WTC11 (cell line): ENCODE measurements at regions not wholly inside any gene's neighbourhood (a gene's known extent, or its start where the extent isn't known, plus 50 kb on each side); places are given as distances from the start of the nearest gene placed in this dataset.
"Not testable (repeated sequence)": the region's sequence is repeated elsewhere in the genome, so short reads cannot be mapped to it uniquely, and the experiment has no call there.

Experiments
- ATAC-seq: fragments of 200-7000 bp; cut with Tn5 transposase; 2 replicates; pipeline ENCODE4 v1.10.0; 2021; ENCODE audit warnings: mild to moderate bottlenecking, moderate library complexity
- CTCF ChIA-PET: fragments of 300-600 bp; sonication (Branson Sonifier 250); formaldehyde crosslinking; loops from one replicate; lab custom pipeline; 2021; ENCODE audit warnings: antibody characterized with exemption; lab: Charles Lee
- POLR2A ChIA-PET: fragments of 350-600 bp; sonication (Branson Sonifier 250); formaldehyde crosslinking; loops from one replicate; lab custom pipeline; 2021; ENCODE audit warnings: antibody characterized with exemption; lab: Charles Lee
- DNase-seq: peaks from one replicate; pipeline ENCODE4 v3.0.0; 2021; ENCODE audit warnings: low spot score
- H3K27ac Mint-ChIP-seq: 2 replicates; pipeline ENCODE4 v1.8.0; 2021; ENCODE audit warnings: mixed read lengths
- H3K27me3 Mint-ChIP-seq: 2 replicates; pipeline ENCODE4 v1.8.0; 2021; ENCODE audit warnings: low read depth, mild to moderate bottlenecking, moderate library complexity, mixed read lengths
- H3K36me3 Mint-ChIP-seq: 2 replicates; pipeline ENCODE4 v1.8.0; 2021; ENCODE audit warnings: mixed read lengths
- H3K4me1 Mint-ChIP-seq: 2 replicates; pipeline ENCODE4 v1.8.0; 2022; ENCODE audit warnings: mixed read lengths
- H3K4me3 Mint-ChIP-seq: 2 replicates; pipeline ENCODE4 v1.8.0; 2021; ENCODE audit warnings: mild to moderate bottlenecking, moderate library complexity, mixed read lengths
- H3K9me3 Mint-ChIP-seq: 2 replicates; pipeline ENCODE4 v1.8.0; 2021; ENCODE audit warnings: mixed read lengths
- ATF3 ChIP-seq: sonication (generic); formaldehyde crosslinking; conservative IDR thresholded peaks from 2 replicates; pipeline ENCODE4 v1.8.1; 2022; ENCODE audit warnings: mild to moderate bottlenecking, missing genetic modification reagents
- E2F1 ChIP-seq: sonication (generic); formaldehyde crosslinking; IDR thresholded peaks from 2 replicates; pipeline ENCODE4 v1.8.0; 2022; ENCODE audit warnings: mild to moderate bottlenecking, missing genetic modification reagents
- ESRRA ChIP-seq: sonication (generic); formaldehyde crosslinking; IDR thresholded peaks from 2 replicates; pipeline ENCODE4 v1.8.1; 2022; ENCODE audit warnings: mild to moderate bottlenecking, missing genetic modification reagents, borderline replicate concordance
- FOXK1 ChIP-seq: sonication (generic); formaldehyde crosslinking; IDR thresholded peaks from 2 replicates; pipeline ENCODE4 v1.8.0; 2022; ENCODE audit warnings: mild to moderate bottlenecking, moderate library complexity, missing genetic modification reagents
- FOXP4 ChIP-seq: sonication (generic); formaldehyde crosslinking; IDR thresholded peaks from 2 replicates; pipeline ENCODE4 v1.8.0; 2022; ENCODE audit warnings: mild to moderate bottlenecking, missing genetic modification reagents
- HMGA2 ChIP-seq: fragments of 250-450 bp; sonication (Bioruptor Pico); IDR thresholded peaks from 2 replicates; pipeline ENCODE4 v1.4.0; 2021; ENCODE audit warnings: mild to moderate bottlenecking, moderate library complexity
- KAT7 ChIP-seq: sonication (generic); formaldehyde crosslinking; IDR thresholded peaks from 2 replicates; pipeline ENCODE4 v1.8.1; 2023; ENCODE audit warnings: missing genetic modification reagents, mild to moderate bottlenecking, borderline replicate concordance
- ZNF121 ChIP-seq: sonication (generic); formaldehyde crosslinking; IDR thresholded peaks from 2 replicates; pipeline ENCODE4 v1.8.0; 2023; ENCODE audit warnings: missing genetic modification reagents
- ZNF232 ChIP-seq: sonication (generic); formaldehyde crosslinking; IDR thresholded peaks from 2 replicates; pipeline ENCODE4 v1.8.0; 2022; ENCODE audit warnings: mild to moderate bottlenecking, missing genetic modification reagents
- ZNF532 ChIP-seq: fragments of 250-450 bp; sonication (Bioruptor Pico); IDR thresholded peaks from 2 replicates; pipeline ENCODE4 v1.9.0; 2021; ENCODE audit warnings: mild to moderate bottlenecking, borderline replicate concordance
- ZNF671 ChIP-seq: fragments of 250-450 bp; sonication (Bioruptor Pico); IDR thresholded peaks from 2 replicates; pipeline ENCODE4 v1.8.0; 2021; ENCODE audit warnings: mild to moderate bottlenecking

- CTCF ChIA-PET, H3K9me3 Mint-ChIP-seq, H3K4me1 Mint-ChIP-seq, POLR2A ChIA-PET, DNase-seq, ATAC-seq, H3K27me3 Mint-ChIP-seq, H3K36me3 Mint-ChIP-seq: not testable (repeated sequence)
- Mint-ChIP-seq H3K27ac (peak overlapping the region; percentile 83; the same call in 1 of the 2 replicates), H3K4me3 (0 out of 2 replicates have a peak overlapping the region, but pooled peaks have one; percentile 18)
Observed at GRCh38 chr4:102210806-102211205, 134.5 kb downstream of the SLC39A8 start.

- H3K4me3 Mint-ChIP-seq, H3K27ac Mint-ChIP-seq, H3K4me1 Mint-ChIP-seq, POLR2A ChIA-PET, ATAC-seq, DNase-seq, CTCF ChIA-PET, H3K27me3 Mint-ChIP-seq: not testable (repeated sequence)
- peaks cover 21% of the 10 kb centered on the region for H3K9me3 Mint-ChIP-seq
- peak; percentile 64; the same call in 1 of the 2 replicates for TF ChIP-seq HMGA2
- peaks cover 16% of the 10 kb centered on the region for H3K36me3 Mint-ChIP-seq
Observed at GRCh38 chr4:102204634-102205033, 140.6 kb downstream of the SLC39A8 start.

- POLR2A ChIA-PET: no interaction called here
Observed at GRCh38 chr4:102196221-102196620, 149.1 kb downstream of the SLC39A8 start.

More at GRCh38 chr4:102196221-102196620, 149.1 kb downstream of the SLC39A8 start:
- no peaks in the 10 kb centered on the region for H3K27me3 Mint-ChIP-seq
- CTCF ChIA-PET: no interaction called here
- no peaks in the 10 kb centered on the region for H3K36me3 Mint-ChIP-seq
- H3K4me1 Mint-ChIP-seq: peaks cover 7% of the 10 kb centered on the region
- DNase-seq (no peak), ATAC-seq (no peak)
- peaks cover 4% of the 10 kb centered on the region for H3K9me3 Mint-ChIP-seq
- H3K27ac Mint-ChIP-seq: no peak overlapping the region
- no peak overlapping the region for H3K4me3 Mint-ChIP-seq
- TF ChIP-seq FOXP4 (CRISPR knock-in tag) (no peak), ATF3 (CRISPR knock-in tag) (no peak), ZNF232 (no peak), FOXK1 (no peak), ZNF121 (CRISPR knock-in tag) (no peak), ESRRA (CRISPR knock-in tag) (no peak), E2F1 (CRISPR knock-in tag) (no peak), ZNF532 (CRISPR knock-in tag) (no peak), ZNF671 (no peak), KAT7 (CRISPR knock-in tag) (no peak)
